ENCODE measurements at regions not wholly inside any gene's neighbourhood (a gene's known extent, or its start where the extent isn't known, plus 50 kb on each side); places are given as distances from the start of the nearest gene placed in this dataset.
"Not testable (repeated sequence)": the region's sequence is repeated elsewhere in the genome, so short reads cannot be mapped to it uniquely, and the experiment has no call there.

DNA sequence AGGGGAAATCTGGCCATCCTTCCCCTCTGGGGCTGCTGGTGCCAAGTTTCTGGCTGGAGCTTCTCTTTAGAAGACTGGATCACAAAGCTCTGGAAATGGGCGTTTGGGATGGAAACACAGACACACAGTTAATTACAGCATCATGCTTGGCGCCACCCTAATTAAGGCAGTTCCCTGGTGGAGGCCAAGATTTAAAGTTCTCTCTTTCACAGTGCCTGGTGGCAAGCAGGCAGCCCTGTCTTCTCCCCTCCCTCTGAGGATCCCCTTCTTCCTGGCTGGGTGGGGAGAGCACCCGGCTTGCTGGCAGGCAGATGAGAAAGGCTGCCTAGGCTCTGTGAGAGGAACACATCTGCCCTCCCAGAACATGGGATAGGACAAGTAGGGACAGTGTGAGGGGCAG is 59.0 kb upstream of the NKD1 start:
- H3K9me2 ChIP-seq (ENCODE audit: insufficient read depth, low read length) = no peaks in the 10 kb centered on the region
- no peaks in the 10 kb centered on the region for H3K79me2 ChIP-seq (replicated peaks; ENCODE audit: insufficient read depth, low read length)
- H2AFZ ChIP-seq (ENCODE audit: low read depth, low read length) = no peak overlapping the region
- no peak overlapping the region for H3K9ac ChIP-seq (ENCODE audit: low read length)
- no peak overlapping the region for H3K4me3 ChIP-seq (ENCODE audit: low read length)
- H4K20me1 ChIP-seq (ENCODE audit: insufficient read depth) = no peaks in the 10 kb centered on the region
- no peak overlapping the region for H3K4me2 ChIP-seq (ENCODE audit: low read length)
- H3K27me3 ChIP-seq (ENCODE audit: insufficient read depth, low read depth, low read length) = no peaks in the 10 kb centered on the region
- H3K9me3 ChIP-seq (ENCODE audit: low read length) = no peaks in the 10 kb centered on the region
- no peaks in the 10 kb centered on the region for H3F3A ChIP-seq (ENCODE audit: insufficient read depth, low read length, poor library complexity, severe bottlenecking)
- no peaks in the 10 kb centered on the region for H3K36me3 ChIP-seq (ENCODE audit: insufficient read depth, low read length)
- H3K27ac ChIP-seq (ENCODE audit: low read length) = no peak overlapping the region
- TF ChIP-seq SMC3 (conservative IDR thresholded peaks at IDR 0.05; ENCODE audit: poor library complexity) = no peak
- TF ChIP-seq EZH2 (IDR thresholded peaks at IDR 0.05; ENCODE audit: borderline replicate concordance, insufficient read depth, low read length, poor library complexity, severe bottlenecking) = no peak
- TF ChIP-seq CTCF (IDR thresholded peaks at IDR 0.05; ENCODE audit: poor library complexity, severe bottlenecking) = no peak
- TF ChIP-seq TAF1 (IDR thresholded peaks at IDR 0.05; ENCODE audit: low read depth) = no peak
- TF ChIP-seq EP300 (conservative IDR thresholded peaks at IDR 0.05; ENCODE audit: poor library complexity, severe bottlenecking) = no peak
- TF ChIP-seq MXI1 (conservative IDR thresholded peaks at IDR 0.05; ENCODE audit: poor library complexity, severe bottlenecking) = no peak
- no peak for TF ChIP-seq POLR2AphosphoS5 (IDR thresholded peaks at IDR 0.05)
- TF ChIP-seq, protein P1, sequence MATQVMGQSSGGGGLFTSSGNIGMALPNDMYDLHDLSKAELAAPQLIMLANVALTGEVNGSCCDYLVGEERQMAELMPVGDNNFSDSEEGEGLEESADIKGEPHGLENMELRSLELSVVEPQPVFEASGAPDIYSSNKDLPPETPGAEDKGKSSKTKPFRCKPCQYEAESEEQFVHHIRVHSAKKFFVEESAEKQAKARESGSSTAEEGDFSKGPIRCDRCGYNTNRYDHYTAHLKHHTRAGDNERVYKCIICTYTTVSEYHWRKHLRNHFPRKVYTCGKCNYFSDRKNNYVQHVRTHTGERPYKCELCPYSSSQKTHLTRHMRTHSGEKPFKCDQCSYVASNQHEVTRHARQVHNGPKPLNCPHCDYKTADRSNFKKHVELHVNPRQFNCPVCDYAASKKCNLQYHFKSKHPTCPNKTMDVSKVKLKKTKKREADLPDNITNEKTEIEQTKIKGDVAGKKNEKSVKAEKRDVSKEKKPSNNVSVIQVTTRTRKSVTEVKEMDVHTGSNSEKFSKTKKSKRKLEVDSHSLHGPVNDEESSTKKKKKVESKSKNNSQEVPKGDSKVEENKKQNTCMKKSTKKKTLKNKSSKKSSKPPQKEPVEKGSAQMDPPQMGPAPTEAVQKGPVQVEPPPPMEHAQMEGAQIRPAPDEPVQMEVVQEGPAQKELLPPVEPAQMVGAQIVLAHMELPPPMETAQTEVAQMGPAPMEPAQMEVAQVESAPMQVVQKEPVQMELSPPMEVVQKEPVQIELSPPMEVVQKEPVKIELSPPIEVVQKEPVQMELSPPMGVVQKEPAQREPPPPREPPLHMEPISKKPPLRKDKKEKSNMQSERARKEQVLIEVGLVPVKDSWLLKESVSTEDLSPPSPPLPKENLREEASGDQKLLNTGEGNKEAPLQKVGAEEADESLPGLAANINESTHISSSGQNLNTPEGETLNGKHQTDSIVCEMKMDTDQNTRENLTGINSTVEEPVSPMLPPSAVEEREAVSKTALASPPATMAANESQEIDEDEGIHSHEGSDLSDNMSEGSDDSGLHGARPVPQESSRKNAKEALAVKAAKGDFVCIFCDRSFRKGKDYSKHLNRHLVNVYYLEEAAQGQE (IDR thresholded peaks at IDR 0.05; ENCODE audit: borderline replicate concordance) = no peak

DNA sequence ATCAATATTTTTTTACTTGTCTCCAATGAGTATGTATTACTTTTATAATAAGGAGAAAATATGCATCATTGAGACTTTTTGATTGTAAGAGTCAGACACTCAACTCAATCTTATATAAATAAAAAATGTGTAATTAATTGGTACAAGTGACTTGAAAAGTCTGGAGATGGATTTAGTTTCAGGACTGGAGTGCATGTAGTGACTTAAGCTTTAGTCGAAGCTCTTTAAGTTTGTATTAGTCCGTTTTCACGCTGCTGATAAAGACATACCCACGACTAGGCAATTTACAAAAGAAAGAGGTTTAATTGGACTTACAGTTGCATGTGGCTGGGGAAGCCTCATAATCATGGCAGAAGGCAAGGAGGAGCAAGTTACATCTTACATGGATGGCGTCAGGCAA is 60.7 kb upstream of the NKD1 start:
- H4K20me1 ChIP-seq (ENCODE audit: insufficient read depth) = no peaks in the 10 kb centered on the region
- no peak overlapping the region for H2AFZ ChIP-seq (ENCODE audit: low read depth, low read length)
- H3K36me3 ChIP-seq (ENCODE audit: insufficient read depth, low read length) = no peaks in the 10 kb centered on the region
- no peak overlapping the region for H3K4me3 ChIP-seq (ENCODE audit: low read length)
- H3K79me2 ChIP-seq (replicated peaks; ENCODE audit: insufficient read depth, low read length) = no peaks in the 10 kb centered on the region
- no peaks in the 10 kb centered on the region for H3K9me2 ChIP-seq (ENCODE audit: insufficient read depth, low read length)
- H3K9ac ChIP-seq (ENCODE audit: low read length) = no peak overlapping the region
- H3K27me3 ChIP-seq (ENCODE audit: insufficient read depth, low read depth, low read length) = no peaks in the 10 kb centered on the region
- no peaks in the 10 kb centered on the region for H3K9me3 ChIP-seq (ENCODE audit: low read length)
- H3F3A ChIP-seq (ENCODE audit: insufficient read depth, low read length, poor library complexity, severe bottlenecking) = no peaks in the 10 kb centered on the region
- H3K4me2 ChIP-seq (ENCODE audit: low read length) = no peak overlapping the region
- TF ChIP-seq SMC3 (conservative IDR thresholded peaks at IDR 0.05; ENCODE audit: poor library complexity) (no peak), MXI1 (conservative IDR thresholded peaks at IDR 0.05; ENCODE audit: poor library complexity, severe bottlenecking) (no peak), POLR2AphosphoS5 (IDR thresholded peaks at IDR 0.05) (no peak), EP300 (conservative IDR thresholded peaks at IDR 0.05; ENCODE audit: poor library complexity, severe bottlenecking) (no peak), RAD21 (conservative IDR thresholded peaks at IDR 0.05) (no peak), EZH2 (IDR thresholded peaks at IDR 0.05; ENCODE audit: borderline replicate concordance, insufficient read depth, low read length, poor library complexity, severe bottlenecking) (no peak), CTCF (IDR thresholded peaks at IDR 0.05; ENCODE audit: poor library complexity, severe bottlenecking) (no peak), TAF1 (IDR thresholded peaks at IDR 0.05; ENCODE audit: low read depth) (no peak)
- TF ChIP-seq, protein P1 (IDR thresholded peaks at IDR 0.05; ENCODE audit: borderline replicate concordance) = no peak
- H3K27ac ChIP-seq (ENCODE audit: low read length) = no peak overlapping the region

DNA sequence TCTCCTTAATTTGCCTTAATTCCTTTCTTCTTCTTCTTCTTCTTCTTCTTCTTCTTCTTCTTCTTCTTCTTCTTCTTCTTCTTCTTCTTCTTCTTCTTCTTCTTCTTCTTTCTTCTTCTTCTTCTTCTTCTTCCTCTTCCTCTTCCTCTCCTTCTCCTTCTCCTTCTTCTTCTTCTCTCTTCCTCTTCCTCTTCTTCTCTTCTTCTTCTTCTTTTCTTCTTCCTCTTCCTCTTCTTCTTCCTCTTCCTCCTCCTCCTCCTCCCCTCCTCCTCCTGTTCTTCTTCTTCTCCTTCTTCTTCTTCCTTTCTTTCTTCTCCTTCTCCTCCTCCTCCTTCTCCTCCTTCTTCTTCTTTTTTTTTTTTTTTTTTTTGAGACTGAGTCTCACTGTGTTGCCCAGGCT is 62.0 kb upstream of the NKD1 start:
- not testable (repeated sequence) for H3K27ac ChIP-seq (ENCODE audit: low read length); H4K20me1 ChIP-seq (ENCODE audit: insufficient read depth); H3K27me3 ChIP-seq (ENCODE audit: insufficient read depth, low read depth, low read length); H3K9ac ChIP-seq (ENCODE audit: low read length); H3K9me2 ChIP-seq (ENCODE audit: insufficient read depth, low read length); H3K36me3 ChIP-seq (ENCODE audit: insufficient read depth, low read length); H3K4me2 ChIP-seq (ENCODE audit: low read length); H3F3A ChIP-seq (ENCODE audit: insufficient read depth, low read length, poor library complexity, severe bottlenecking); H3K4me3 ChIP-seq (ENCODE audit: low read length); H2AFZ ChIP-seq (ENCODE audit: low read depth, low read length); H3K9me3 ChIP-seq (ENCODE audit: low read length); H3K79me2 ChIP-seq (replicated peaks; ENCODE audit: insufficient read depth, low read length)
